Neural cell (in vitro differentiated cells): ENCODE measurements at regions not wholly inside any gene's neighbourhood (a gene's known extent, or its start where the extent isn't known, plus 50 kb on each side); places are given as distances from the start of the nearest gene placed in this dataset.

Source experiments
- H2AFZ ChIP-seq: fragments of 200-600, 300-800 bp; sonication (generic), shearing (Covaris generic); 2 replicates; pipeline ENCODE4 v1.6.0; 2014; ENCODE audit warnings: low read depth, mild to moderate bottlenecking, antibody characterized with exemption, low read length, moderate library complexity
- H3F3A ChIP-seq: fragments of 200-600 bp; shearing (Covaris generic); 2 replicates; pipeline ENCODE4 v1.6.1; 2016; ENCODE audit warnings: mild to moderate bottlenecking, moderate library complexity, mixed read lengths, antibody characterized with exemption, low read length; ENCODE audit not compliant: insufficient read depth, poor library complexity, severe bottlenecking
- H3K27ac ChIP-seq: fragments of 200-600, 300-800 bp; sonication (generic), shearing (Covaris generic); 2 replicates; pipeline ENCODE4 v1.5.1; 2014; ENCODE audit warnings: mild to moderate bottlenecking, low read length, moderate library complexity
- H3K27me3 ChIP-seq: fragments of 300-800, 200-600 bp; sonication (generic), shearing (Covaris generic); 2 replicates; pipeline ENCODE4 v1.6.0; 2014; ENCODE audit warnings: mild to moderate bottlenecking, low read depth, low read length, moderate library complexity; ENCODE audit not compliant: insufficient read depth
- H3K36me3 ChIP-seq: fragments of 300-800, 200-600 bp; sonication (generic), shearing (Covaris generic); 2 replicates; pipeline ENCODE4 v1.5.1; 2014; ENCODE audit warnings: mild to moderate bottlenecking, antibody characterized with exemption, low read length, moderate library complexity; ENCODE audit not compliant: insufficient read depth
- H3K4me2 ChIP-seq: fragments of 300-800, 200-600 bp; sonication (generic), shearing (Covaris generic); 2 replicates; pipeline ENCODE4 v1.6.0; 2014; ENCODE audit warnings: mild to moderate bottlenecking, low read length
- H3K4me3 ChIP-seq: fragments of 300-800, 200-600 bp; sonication (generic), shearing (Covaris generic); 2 replicates; pipeline ENCODE4 v1.5.1; 2014; ENCODE audit warnings: mild to moderate bottlenecking, low read length, moderate library complexity
- H3K79me2 ChIP-seq: fragments of 200-600 bp; shearing (Covaris generic); replicated peaks from 2 replicates; pipeline ENCODE4 v1.6.0; 2014; ENCODE audit warnings: mild to moderate bottlenecking, low read length, moderate library complexity; ENCODE audit not compliant: insufficient read depth
- H3K9ac ChIP-seq: fragments of 300-800, 200-600 bp; sonication (generic), shearing (Covaris generic); 2 replicates; pipeline ENCODE4 v1.6.1; 2016; ENCODE audit warnings: mild to moderate bottlenecking, low read length, mixed read lengths
- H3K9me2 ChIP-seq: fragments of 200-600 bp; shearing (Covaris generic); 2 replicates; pipeline ENCODE4 v1.6.1; 2016; ENCODE audit warnings: mild to moderate bottlenecking, low read length, mixed read lengths; ENCODE audit not compliant: insufficient read depth
- H3K9me3 ChIP-seq: fragments of 200-600, 300-800 bp; sonication (generic), shearing (Covaris generic); 2 replicates; pipeline ENCODE4 v1.6.1; 2016; ENCODE audit warnings: mild to moderate bottlenecking, mixed run types, low read length, moderate library complexity, mixed read lengths
- H4K20me1 ChIP-seq: fragments of 200-600 bp; shearing (Covaris generic); 2 replicates; pipeline ENCODE4 v1.6.1; 2016; ENCODE audit warnings: mild to moderate bottlenecking, mixed run types; ENCODE audit not compliant: insufficient read depth
- CTCF ChIP-seq: fragments of 450-650 bp; IDR thresholded peaks from 2 replicates; pipeline ENCODE4 v1.5.1; 2014; ENCODE audit warnings: antibody characterized with exemption, mild to moderate bottlenecking, moderate library complexity; ENCODE audit not compliant: poor library complexity, severe bottlenecking
- EP300 ChIP-seq: fragments of 450-650 bp; conservative IDR thresholded peaks from 2 replicates; pipeline ENCODE4 v1.6.1; 2014; ENCODE audit warnings: antibody characterized with exemption, mild to moderate bottlenecking, moderate library complexity; ENCODE audit not compliant: poor library complexity, severe bottlenecking
- EZH2 ChIP-seq: fragments of 200-600, 300-800 bp; shearing (Covaris generic), sonication (generic); IDR thresholded peaks from 2 replicates; pipeline ENCODE4 v1.6.1; 2014; ENCODE audit warnings: antibody characterized with exemption, low read length, borderline replicate concordance, mild to moderate bottlenecking; ENCODE audit not compliant: insufficient read depth, poor library complexity, severe bottlenecking
- MXI1 ChIP-seq: fragments of 450-650 bp; conservative IDR thresholded peaks from 2 replicates; pipeline ENCODE4 v1.6.1; 2014; ENCODE audit warnings: antibody characterized with exemption, mild to moderate bottlenecking; ENCODE audit not compliant: poor library complexity, severe bottlenecking
- POLR2AphosphoS5 ChIP-seq: IDR thresholded peaks from 2 replicates; pipeline ENCODE4 v1.6.1; 2012
- RAD21 ChIP-seq: fragments of 450-650 bp; conservative IDR thresholded peaks from 2 replicates; pipeline ENCODE4 v1.6.1; 2014; ENCODE audit warnings: antibody characterized with exemption, mild to moderate bottlenecking, moderate library complexity
- SMC3 ChIP-seq: fragments of 450-650 bp; conservative IDR thresholded peaks from 2 replicates; pipeline ENCODE4 v1.6.1; 2014; ENCODE audit warnings: antibody characterized with exemption, mild to moderate bottlenecking, moderate library complexity; ENCODE audit not compliant: poor library complexity
- TAF1 ChIP-seq: IDR thresholded peaks from 2 replicates; pipeline ENCODE4 v1.6.1; 2012; ENCODE audit warnings: low read depth
- TF ChIP-seq, protein P1 (sequence below): IDR thresholded peaks from 2 replicates; pipeline ENCODE4 v1.6.1; 2012; ENCODE audit warnings: borderline replicate concordance

DNA sequence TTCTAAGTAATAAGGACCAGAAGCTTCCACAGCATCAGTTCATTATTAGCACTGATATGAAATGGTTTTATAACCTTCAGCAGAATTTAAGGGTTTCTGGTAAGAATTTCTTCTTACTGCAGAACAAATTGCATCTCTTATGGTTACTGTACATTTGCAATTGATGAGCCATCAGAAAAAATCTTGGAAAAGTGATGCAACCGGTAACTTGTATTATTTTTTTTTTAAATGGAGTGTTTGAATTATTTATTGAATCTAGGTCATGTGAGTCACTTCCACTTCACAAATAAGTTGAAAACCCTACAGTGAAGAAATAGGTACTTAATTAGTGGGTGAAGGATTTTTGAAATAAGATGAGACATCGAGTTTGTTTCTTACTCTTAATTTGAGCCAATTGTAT lies 786.0 kb downstream of the TUSC7 start:
- no peaks in the 10 kb centered on the region for H4K20me1 ChIP-seq
- TF ChIP-seq SMC3 = no peak
- no peak for TF ChIP-seq POLR2AphosphoS5
- no peak for TF ChIP-seq TAF1
- TF ChIP-seq EP300 = no peak
- TF ChIP-seq EZH2 = no peak
- TF ChIP-seq, protein P1, sequence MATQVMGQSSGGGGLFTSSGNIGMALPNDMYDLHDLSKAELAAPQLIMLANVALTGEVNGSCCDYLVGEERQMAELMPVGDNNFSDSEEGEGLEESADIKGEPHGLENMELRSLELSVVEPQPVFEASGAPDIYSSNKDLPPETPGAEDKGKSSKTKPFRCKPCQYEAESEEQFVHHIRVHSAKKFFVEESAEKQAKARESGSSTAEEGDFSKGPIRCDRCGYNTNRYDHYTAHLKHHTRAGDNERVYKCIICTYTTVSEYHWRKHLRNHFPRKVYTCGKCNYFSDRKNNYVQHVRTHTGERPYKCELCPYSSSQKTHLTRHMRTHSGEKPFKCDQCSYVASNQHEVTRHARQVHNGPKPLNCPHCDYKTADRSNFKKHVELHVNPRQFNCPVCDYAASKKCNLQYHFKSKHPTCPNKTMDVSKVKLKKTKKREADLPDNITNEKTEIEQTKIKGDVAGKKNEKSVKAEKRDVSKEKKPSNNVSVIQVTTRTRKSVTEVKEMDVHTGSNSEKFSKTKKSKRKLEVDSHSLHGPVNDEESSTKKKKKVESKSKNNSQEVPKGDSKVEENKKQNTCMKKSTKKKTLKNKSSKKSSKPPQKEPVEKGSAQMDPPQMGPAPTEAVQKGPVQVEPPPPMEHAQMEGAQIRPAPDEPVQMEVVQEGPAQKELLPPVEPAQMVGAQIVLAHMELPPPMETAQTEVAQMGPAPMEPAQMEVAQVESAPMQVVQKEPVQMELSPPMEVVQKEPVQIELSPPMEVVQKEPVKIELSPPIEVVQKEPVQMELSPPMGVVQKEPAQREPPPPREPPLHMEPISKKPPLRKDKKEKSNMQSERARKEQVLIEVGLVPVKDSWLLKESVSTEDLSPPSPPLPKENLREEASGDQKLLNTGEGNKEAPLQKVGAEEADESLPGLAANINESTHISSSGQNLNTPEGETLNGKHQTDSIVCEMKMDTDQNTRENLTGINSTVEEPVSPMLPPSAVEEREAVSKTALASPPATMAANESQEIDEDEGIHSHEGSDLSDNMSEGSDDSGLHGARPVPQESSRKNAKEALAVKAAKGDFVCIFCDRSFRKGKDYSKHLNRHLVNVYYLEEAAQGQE = no peak
- no peak for TF ChIP-seq RAD21
- no peak for TF ChIP-seq MXI1
- TF ChIP-seq CTCF = no peak
- H3K9me2 ChIP-seq = no peaks in the 10 kb centered on the region
- no peak overlapping the region for H3K27ac ChIP-seq
- H3K9me3 ChIP-seq = no peaks in the 10 kb centered on the region
- no peaks in the 10 kb centered on the region for H3K27me3 ChIP-seq
- H3K36me3 ChIP-seq = no peaks in the 10 kb centered on the region
- H3K4me2 ChIP-seq = no peak overlapping the region
- no peak overlapping the region for H2AFZ ChIP-seq
- no peak overlapping the region for H3K4me3 ChIP-seq
- H3K79me2 ChIP-seq = no peaks in the 10 kb centered on the region
- H3K9ac ChIP-seq = no peak overlapping the region
- H3F3A ChIP-seq = no peaks in the 10 kb centered on the region

- Histone ChIP-seq H4K20me1 (no peaks in the 10 kb centered on the region), H2AFZ (no peak overlapping the region), H3K27me3 (no peaks in the 10 kb centered on the region), H3K27ac (no peak overlapping the region), H3K36me3 (no peaks in the 10 kb centered on the region), H3K4me3 (no peak overlapping the region), H3K9me3 (no peaks in the 10 kb centered on the region), H3F3A (no peaks in the 10 kb centered on the region), H3K79me2 (no peaks in the 10 kb centered on the region), H3K9me2 (no peaks in the 10 kb centered on the region), H3K4me2 (no peak overlapping the region), H3K9ac (no peak overlapping the region)
- TF ChIP-seq TAF1 (no peak), MXI1 (no peak), POLR2AphosphoS5 (no peak), SMC3 (no peak), RAD21 (no peak), CTCF (no peak)
- TF ChIP-seq, protein P1 = no peak
Measured at GRCh38 chr3:117499189-117499870, 789.8 kb downstream of the TUSC7 start.
